ENCODE measurements at regions not wholly inside any gene's neighbourhood (a gene's known extent, or its start where the extent isn't known, plus 50 kb on each side); places are given as distances from the start of the nearest gene placed in this dataset.

DNA sequence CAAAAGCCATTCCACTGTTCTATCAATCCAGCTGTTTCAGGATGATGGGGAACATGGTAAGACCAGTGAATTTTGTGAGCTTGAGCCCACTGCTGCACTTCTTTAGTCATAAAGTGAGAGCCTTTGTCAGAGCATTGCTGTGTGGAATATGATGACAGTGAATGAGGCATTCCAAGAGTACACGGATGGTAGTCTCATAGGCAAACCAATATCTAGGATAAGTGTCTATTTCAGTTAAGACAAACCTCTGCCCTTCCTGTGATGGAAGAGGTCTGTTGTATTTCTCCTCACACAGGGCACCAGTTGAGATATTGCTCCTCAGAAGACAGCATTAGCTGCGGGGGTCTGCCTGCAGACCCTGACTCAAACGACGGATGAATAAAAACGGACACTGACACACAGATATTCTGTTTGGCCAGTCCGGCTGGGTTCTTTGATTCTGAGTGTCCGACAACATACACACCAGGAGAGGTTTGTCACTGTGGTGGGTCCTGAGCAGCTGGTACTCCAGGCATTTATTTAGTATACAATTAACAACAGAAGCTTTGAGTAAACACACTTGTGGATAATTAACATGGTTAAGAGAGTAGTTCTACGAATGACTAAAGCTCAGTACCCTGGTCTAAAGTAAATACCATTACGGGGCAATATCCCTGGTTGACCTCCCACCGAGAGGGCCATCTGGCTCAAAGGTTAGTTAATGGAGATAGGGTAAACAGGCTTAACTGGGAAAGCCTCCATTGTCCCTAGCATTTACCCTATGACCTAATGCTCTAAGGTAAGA lies 121.7 kb downstream of the ZNF280B start:
- TF ChIP-seq CTCF (IDR thresholded peaks at IDR 0.05; ENCODE audit: borderline replicate concordance): no peak
- intact Hi-C loops (cut with micrococcal nuclease): no loop called here
- H3K9me3 ChIP-seq (replicated peaks): no peaks in the 10 kb centered on the region
- H3K4me1 ChIP-seq: no peaks in the 10 kb centered on the region
- H3K36me3 ChIP-seq: no peaks in the 10 kb centered on the region
- peaks cover 81% of the 10 kb centered on the region for H3K27me3 ChIP-seq (ENCODE audit: low read depth)
- no peak overlapping the region for H3K4me3 ChIP-seq
- DNase-seq: no peak
- H3K27ac ChIP-seq (replicated peaks): no peak overlapping the region

DNA sequence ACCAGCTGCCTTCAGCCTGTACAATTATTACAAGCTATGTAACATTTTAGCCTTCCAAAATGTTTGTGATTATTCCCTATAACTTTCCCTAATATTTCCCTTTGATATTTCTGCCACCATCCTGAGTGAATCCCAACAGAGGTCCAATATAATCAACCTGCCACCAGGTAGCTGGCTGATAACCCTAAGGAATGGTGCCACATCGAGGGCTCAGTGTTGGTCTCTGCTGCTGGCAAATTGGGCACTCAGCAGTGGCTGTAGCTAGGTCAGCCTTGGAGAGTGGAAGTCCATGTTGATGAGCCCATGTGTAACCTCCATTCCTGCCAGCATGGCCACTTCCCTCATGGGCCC lies 121.2 kb downstream of the ZNF280B start:
- peaks cover 3% of the 10 kb centered on the region for H3K9me3 ChIP-seq (replicated peaks)
- TF ChIP-seq CTCF (IDR thresholded peaks at IDR 0.05; ENCODE audit: borderline replicate concordance): no peak
- H3K36me3 ChIP-seq: no peaks in the 10 kb centered on the region
- H3K27me3 ChIP-seq (ENCODE audit: low read depth): peaks cover 79% of the 10 kb centered on the region
- H3K4me1 ChIP-seq: no peaks in the 10 kb centered on the region
- no peak overlapping the region for H3K4me3 ChIP-seq
- H3K27ac ChIP-seq (replicated peaks): no peak overlapping the region
- intact Hi-C loops (cut with micrococcal nuclease): no loop called here
- DNase-seq: no peak

DNA sequence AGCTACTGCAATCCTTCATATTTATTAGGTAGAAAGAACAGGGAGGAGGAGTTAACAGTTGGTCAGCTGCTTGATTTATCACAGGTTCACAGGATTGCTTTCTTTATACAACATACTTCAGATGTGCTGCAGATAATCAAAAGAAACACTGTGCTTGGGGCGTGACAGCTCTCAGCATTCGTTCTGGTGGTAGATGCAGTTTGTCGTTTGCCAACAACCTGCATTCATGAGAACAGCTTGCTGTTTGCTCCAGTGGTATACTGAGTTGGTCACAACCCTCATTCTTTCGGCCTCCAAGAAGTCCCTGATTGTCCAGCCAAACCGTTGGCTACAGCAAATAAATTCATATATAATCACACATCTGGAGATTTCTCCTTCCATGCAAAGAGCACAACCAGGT lies 120.5 kb downstream of the ZNF280B start:
- DNase-seq: no peak
- peaks cover 11% of the 10 kb centered on the region for H3K9me3 ChIP-seq (replicated peaks)
- H3K27me3 ChIP-seq (ENCODE audit: low read depth): peaks cover 82% of the 10 kb centered on the region
- no peak overlapping the region for H3K27ac ChIP-seq (replicated peaks)
- H3K4me3 ChIP-seq: no peak overlapping the region
- no peak for TF ChIP-seq CTCF (IDR thresholded peaks at IDR 0.05; ENCODE audit: borderline replicate concordance)
- intact Hi-C loops (cut with micrococcal nuclease): no loop called here
- H3K4me1 ChIP-seq: no peaks in the 10 kb centered on the region
- no peaks in the 10 kb centered on the region for H3K36me3 ChIP-seq

- Histone ChIP-seq H3K4me1 (no peaks in the 10 kb centered on the region), H3K36me3 (no peaks in the 10 kb centered on the region), H3K4me3 (no peak overlapping the region), H3K9me3 (replicated peaks) (peaks cover 15% of the 10 kb centered on the region), H3K27ac (replicated peaks) (no peak overlapping the region), H3K27me3 (ENCODE audit: low read depth) (peaks cover 79% of the 10 kb centered on the region)
- no peak for TF ChIP-seq CTCF (IDR thresholded peaks at IDR 0.05; ENCODE audit: borderline replicate concordance)
- DNase-seq: no peak
- intact Hi-C loops (cut with micrococcal nuclease): no loop called here
Observed at GRCh38 chr22:22388494-22388893, 120.0 kb downstream of the ZNF280B start.

- no peaks in the 10 kb centered on the region for H3K36me3 ChIP-seq
- intact Hi-C loops (cut with micrococcal nuclease): no loop called here
- no peak overlapping the region for H3K4me3 ChIP-seq
- H3K27ac ChIP-seq (replicated peaks): no peak overlapping the region
- H3K4me1 ChIP-seq: no peaks in the 10 kb centered on the region
- peaks cover 24% of the 10 kb centered on the region for H3K9me3 ChIP-seq (replicated peaks)
- no peak for TF ChIP-seq CTCF (IDR thresholded peaks at IDR 0.05; ENCODE audit: borderline replicate concordance)
- H3K27me3 ChIP-seq (ENCODE audit: low read depth): peaks cover 74% of the 10 kb centered on the region
- DNase-seq: no peak
Observed at GRCh38 chr22:22389467-22389866, 119.1 kb downstream of the ZNF280B start.

Measured in left ventricle myocardium inferior (tissue), 1 donor.